CD4-positive, alpha-beta T cell (primary cell): ENCODE measurements at regions not wholly inside any gene's neighbourhood (a gene's known extent, or its start where the extent isn't known, plus 50 kb on each side); places are given as distances from the start of the nearest gene placed in this dataset.

ENCODE experiments used
- ATAC-seq: fragments of 200-7000 bp; cut with Tn5 transposase; one replicate; pipeline ENCODE4 v1.10.0; 2022; ENCODE audit warnings: mild to moderate bottlenecking; ENCODE audit not compliant: poor library complexity
- CTCF ChIA-PET: fragments of 350-600 bp; sonication (Branson Sonifier 250); formaldehyde crosslinking; loops from one replicate; lab custom pipeline; 2021; ENCODE audit warnings: antibody characterized with exemption, inconsistent platforms; lab: Charles Lee
- POLR2A ChIA-PET: fragments of 350-600 bp; sonication (Branson Sonifier 250); formaldehyde crosslinking; loops from one replicate; lab custom pipeline; 2021; ENCODE audit warnings: antibody characterized with exemption, inconsistent platforms; lab: Charles Lee
- DNase-seq, 14 experiments: peaks; one replicate each; pipeline ENCODE4 v3.0.0-alpha.2; 2013 to 2020; ENCODE audit warnings: mixed read lengths in 2 of 14
- H3K27ac ChIP-seq, 2 donors: one replicate each; pipeline versions ENCODE4 v1.5.1 to v1.7.0; 2013; ENCODE audit warnings: low read length in 2 of 2, low read depth in 1 of 2, mild to moderate bottlenecking in 1 of 2
- H3K27me3 ChIP-seq, 2 experiments: 1 replicate in 1 of 2; 2 replicates in 1 of 2; pipeline versions ENCODE4 v1.6.1 to v1.7.0; 2013; ENCODE audit warnings: low read length in 2 of 2, control low read depth in 1 of 2, mild to moderate bottlenecking in 1 of 2, moderate library complexity in 1 of 2; ENCODE audit not compliant: insufficient read depth in 2 of 2, control insufficient read depth in 1 of 2
- H3K36me3 ChIP-seq: one replicate; pipeline ENCODE4 v1.6.1; 2013; ENCODE audit warnings: low read length, control low read depth; ENCODE audit not compliant: insufficient read depth
- H3K4me1 ChIP-seq: one replicate; pipeline ENCODE4 v1.6.1; 2013; ENCODE audit warnings: low read length, control low read depth; ENCODE audit not compliant: insufficient read depth
- H3K4me3 ChIP-seq: one replicate; pipeline ENCODE4 v1.5.1; 2013; ENCODE audit warnings: mild to moderate bottlenecking, low read length, moderate library complexity
- H3K9me3 ChIP-seq, 2 experiments: 1 replicate in 1 of 2; 2 replicates in 1 of 2; pipeline versions ENCODE4 v1.6.1 to v1.7.0; 2013; ENCODE audit warnings: low read length in 2 of 2, mild to moderate bottlenecking in 2 of 2, control low read depth in 1 of 2, moderate library complexity in 1 of 2; ENCODE audit not compliant: control insufficient read depth in 1 of 2, insufficient read depth in 1 of 2
- H3K27ac Mint-ChIP-seq: one replicate; pipeline ENCODE4 v1.8.0; 2020; ENCODE audit warnings: mixed read lengths
- H3K27me3 Mint-ChIP-seq: one replicate; pipeline ENCODE4 v1.8.0; 2021; ENCODE audit warnings: mixed read lengths
- H3K36me3 Mint-ChIP-seq: one replicate; pipeline ENCODE4 v1.8.0; 2021; ENCODE audit warnings: low read depth, mixed read lengths
- H3K4me1 Mint-ChIP-seq: one replicate; pipeline ENCODE4 v1.8.0; 2021; ENCODE audit warnings: low read depth, mixed read lengths
- H3K4me3 Mint-ChIP-seq: one replicate; pipeline ENCODE4 v1.8.0; 2020; ENCODE audit warnings: mild to moderate bottlenecking, mixed read lengths
- H3K9me3 Mint-ChIP-seq: one replicate; pipeline ENCODE4 v1.8.0; 2020; ENCODE audit warnings: mixed read lengths
- CTCF ChIP-seq: fragments of 200-600 bp; IDR thresholded peaks from one replicate; pipeline ENCODE4 v1.8.0; 2022; ENCODE audit warnings: antibody characterized with exemption, mild to moderate bottlenecking
- intact Hi-C, 2 experiments: fragments of 100-400 bp; cut with DNase I in 1 of 2; cut with micrococcal nuclease in 1 of 2; formaldehyde crosslinking; loops; one replicate each; pipeline versions ENCODE4 v1.15.1 to v1.9.0; 2023 to 2025; cut with DNase I, micrococcal nuclease

- Mint-ChIP-seq H3K27me3 (no peaks in the 10 kb centered on the region), H3K4me1 (no peaks in the 10 kb centered on the region), H3K27ac (no peak overlapping the region), H3K4me3 (no peak overlapping the region), H3K9me3 (peaks cover 7% of the 10 kb centered on the region), H3K36me3 (no peaks in the 10 kb centered on the region)
- ChIA-PET POLR2A (no interaction called here), CTCF (no interaction called here)
- Histone ChIP-seq H3K27me3 (no peaks in the 10 kb centered on the region), H3K4me1 (no peaks in the 10 kb centered on the region), H3K4me3 (no peak overlapping the region), H3K36me3 (no peaks in the 10 kb centered on the region), H3K27ac (no peak overlapping the region), H3K9me3 (peaks cover 0 to 5% of the 10 kb centered on the region in 2 experiments)
- no peak for DNase-seq
- intact Hi-C loops: no loop called here
- TF ChIP-seq CTCF: no peak
- ATAC-seq: no peak
These were observed 322.2 kb upstream of the USP25 start for GRCh38 chr21:15407585-15407984.

- Histone ChIP-seq H3K27ac (no peak overlapping the region), H3K36me3 (no peaks in the 10 kb centered on the region), H3K9me3 (peaks cover 0 to 5% of the 10 kb centered on the region in 2 experiments), H3K4me3 (no peak overlapping the region), H3K27me3 (no peaks in the 10 kb centered on the region), H3K4me1 (no peaks in the 10 kb centered on the region)
- ChIA-PET CTCF (no interaction called here), POLR2A (no interaction called here)
- ATAC-seq: no peak
- H3K4me3 Mint-ChIP-seq: no peak overlapping the region
- H3K9me3 Mint-ChIP-seq: peaks cover 5% of the 10 kb centered on the region
- TF ChIP-seq CTCF: no peak
- intact Hi-C loops: no loop called here
- H3K4me1 Mint-ChIP-seq: no peaks in the 10 kb centered on the region
- H3K27ac Mint-ChIP-seq: no peak overlapping the region
- no peaks in the 10 kb centered on the region for H3K27me3 Mint-ChIP-seq
- H3K36me3 Mint-ChIP-seq: no peaks in the 10 kb centered on the region
- no peak for DNase-seq
These were observed 321.7 kb upstream of the USP25 start for GRCh38 chr21:15408089-15408488.

- Histone ChIP-seq H3K36me3 (no peaks in the 10 kb centered on the region), H3K4me1 (no peaks in the 10 kb centered on the region), H3K4me3 (no peak overlapping the region), H3K27me3 (no peaks in the 10 kb centered on the region), H3K27ac (no peak overlapping the region), H3K9me3 (peaks cover 0 to under 1% of the 10 kb centered on the region in 2 experiments)
- DNase-seq (no peak), ATAC-seq (no peak)
- Mint-ChIP-seq H3K4me3 (no peak overlapping the region), H3K36me3 (no peaks in the 10 kb centered on the region), H3K9me3 (peaks cover 5% of the 10 kb centered on the region), H3K27ac (no peak overlapping the region), H3K4me1 (no peaks in the 10 kb centered on the region), H3K27me3 (no peaks in the 10 kb centered on the region)
- CTCF ChIA-PET: no interaction called here
- intact Hi-C loops: no loop called here
- POLR2A ChIA-PET: no interaction called here
- no peak for TF ChIP-seq CTCF
These were observed 320.8 kb upstream of the USP25 start for GRCh38 chr21:15409031-15409430.
